ENCODE measurements at regions not wholly inside any gene's neighbourhood (a gene's known extent, or its start where the extent isn't known, plus 50 kb on each side); places are given as distances from the start of the nearest gene placed in this dataset.

- no peaks in the 10 kb centered on the region for H3K27me3 ChIP-seq
- H3K27ac ChIP-seq: no peak overlapping the region
- WGBS, 2 donors: 69 to 72% methylated on average over 3 of the region's 3 CpGs
- H3K9me3 ChIP-seq: no peaks in the 10 kb centered on the region
- no peaks in the 10 kb centered on the region for H3K4me1 ChIP-seq
- no peak overlapping the region for H3K4me3 ChIP-seq
- TF ChIP-seq POLR2A (IDR thresholded peaks at IDR 0.05) (no peak), EP300 (IDR thresholded peaks at IDR 0.05) (no peak)
- TF ChIP-seq, protein P1, sequence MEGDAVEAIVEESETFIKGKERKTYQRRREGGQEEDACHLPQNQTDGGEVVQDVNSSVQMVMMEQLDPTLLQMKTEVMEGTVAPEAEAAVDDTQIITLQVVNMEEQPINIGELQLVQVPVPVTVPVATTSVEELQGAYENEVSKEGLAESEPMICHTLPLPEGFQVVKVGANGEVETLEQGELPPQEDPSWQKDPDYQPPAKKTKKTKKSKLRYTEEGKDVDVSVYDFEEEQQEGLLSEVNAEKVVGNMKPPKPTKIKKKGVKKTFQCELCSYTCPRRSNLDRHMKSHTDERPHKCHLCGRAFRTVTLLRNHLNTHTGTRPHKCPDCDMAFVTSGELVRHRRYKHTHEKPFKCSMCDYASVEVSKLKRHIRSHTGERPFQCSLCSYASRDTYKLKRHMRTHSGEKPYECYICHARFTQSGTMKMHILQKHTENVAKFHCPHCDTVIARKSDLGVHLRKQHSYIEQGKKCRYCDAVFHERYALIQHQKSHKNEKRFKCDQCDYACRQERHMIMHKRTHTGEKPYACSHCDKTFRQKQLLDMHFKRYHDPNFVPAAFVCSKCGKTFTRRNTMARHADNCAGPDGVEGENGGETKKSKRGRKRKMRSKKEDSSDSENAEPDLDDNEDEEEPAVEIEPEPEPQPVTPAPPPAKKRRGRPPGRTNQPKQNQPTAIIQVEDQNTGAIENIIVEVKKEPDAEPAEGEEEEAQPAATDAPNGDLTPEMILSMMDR (IDR thresholded peaks at IDR 0.05): no peak
- no peaks in the 10 kb centered on the region for H3K36me3 ChIP-seq
- DNase-seq (ENCODE audit: low spot score in 2 of 2): no peak
Measured at GRCh38 chr3:35500641-35501350, 138.5 kb upstream of the ARPP21 start.

- no peaks in the 10 kb centered on the region for H3K36me3 ChIP-seq
- TF ChIP-seq, protein P1 (IDR thresholded peaks at IDR 0.05): no peak
- TF ChIP-seq EP300 (IDR thresholded peaks at IDR 0.05) (no peak), POLR2A (IDR thresholded peaks at IDR 0.05) (no peak)
- H3K27me3 ChIP-seq: no peaks in the 10 kb centered on the region
- H3K4me1 ChIP-seq: no peaks in the 10 kb centered on the region
- H3K9me3 ChIP-seq: no peaks in the 10 kb centered on the region
- no peak overlapping the region for H3K4me3 ChIP-seq
- DNase-seq (ENCODE audit: low spot score in 2 of 2): no peak
- H3K27ac ChIP-seq: no peak overlapping the region
Measured at GRCh38 chr3:35502699-35503098, 136.6 kb upstream of the ARPP21 start.

GRCh38 chr3:35505181-35505580 lies 134.1 kb upstream of the ARPP21 start:
- 38 to 45% methylated on average over 7 of the region's 7 CpGs for WGBS, 2 donors
- no peaks in the 10 kb centered on the region for H3K27me3 ChIP-seq
- no peak overlapping the region for H3K4me3 ChIP-seq
- H3K4me1 ChIP-seq: no peaks in the 10 kb centered on the region
- no peaks in the 10 kb centered on the region for H3K9me3 ChIP-seq
- DNase-seq (ENCODE audit: low spot score in 2 of 2): no peak
- H3K36me3 ChIP-seq: no peaks in the 10 kb centered on the region
- TF ChIP-seq EP300 (IDR thresholded peaks at IDR 0.05) (no peak), POLR2A (IDR thresholded peaks at IDR 0.05) (no peak)
- TF ChIP-seq, protein P1 (IDR thresholded peaks at IDR 0.05): no peak
- H3K27ac ChIP-seq: no peak overlapping the region

GRCh38 chr3:35505772-35506171 lies 133.6 kb upstream of the ARPP21 start:
- no peaks in the 10 kb centered on the region for H3K9me3 ChIP-seq
- no peak overlapping the region for H3K4me3 ChIP-seq
- no peaks in the 10 kb centered on the region for H3K27me3 ChIP-seq
- TF ChIP-seq, protein P1 (IDR thresholded peaks at IDR 0.05): no peak
- TF ChIP-seq POLR2A (IDR thresholded peaks at IDR 0.05) (no peak), EP300 (IDR thresholded peaks at IDR 0.05) (no peak)
- H3K4me1 ChIP-seq: no peaks in the 10 kb centered on the region
- H3K27ac ChIP-seq: no peak overlapping the region
- no peak for DNase-seq (ENCODE audit: low spot score in 2 of 2)
- WGBS, 2 donors: 96 to 98% methylated on average over 3 of the region's 3 CpGs
- no peaks in the 10 kb centered on the region for H3K36me3 ChIP-seq

- no peak for DNase-seq (ENCODE audit: low spot score in 2 of 2)
- TF ChIP-seq POLR2A (IDR thresholded peaks at IDR 0.05): no peak
- no peak for TF ChIP-seq EP300 (IDR thresholded peaks at IDR 0.05)
- TF ChIP-seq, protein P1 (IDR thresholded peaks at IDR 0.05): no peak
Measured at GRCh38 chr3:35519936-35520335, 119.4 kb upstream of the ARPP21 start.

More at GRCh38 chr3:35519936-35520335, 119.4 kb upstream of the ARPP21 start:
- H3K4me3 ChIP-seq: no peak overlapping the region
- H3K27me3 ChIP-seq: no peaks in the 10 kb centered on the region
- no peaks in the 10 kb centered on the region for H3K36me3 ChIP-seq
- H3K9me3 ChIP-seq: no peaks in the 10 kb centered on the region
- H3K4me1 ChIP-seq: no peaks in the 10 kb centered on the region
- no peak overlapping the region for H3K27ac ChIP-seq

Measured in tibial nerve (tissue), 4 donors.